Hindlimb muscle (tissue), 1 donor: ENCODE measurements at regions not wholly inside any gene's neighbourhood (a gene's known extent, or its start where the extent isn't known, plus 50 kb on each side); places are given as distances from the start of the nearest gene placed in this dataset.

ENCODE experiments used
- DNase-seq: peaks from one replicate; pipeline ENCODE4 v3.0.0-alpha.2; 2013

GRCh38 chr11:71356280-71356876 is 91.8 kb downstream of the DHCR7 start:
- DNase-seq: no peak

GRCh38 chr11:71355281-71355680 is 92.9 kb downstream of the DHCR7 start:
- DNase-seq: no peak

- DNase-seq: no peak
These were observed 93.6 kb downstream of the DHCR7 start for GRCh38 chr11:71354394-71355105.

- no peak for DNase-seq
These were observed 95.4 kb downstream of the DHCR7 start for GRCh38 chr11:71352748-71353147.

GRCh38 chr11:71352226-71352625 is 96.0 kb downstream of the DHCR7 start:
- no peak for DNase-seq

- DNase-seq: no peak
These were observed 97.2 kb upstream of the SHANK2 start for GRCh38 chr11:71349627-71350026.

- DNase-seq: no peak
These were observed 91.5 kb upstream of the SHANK2 start for GRCh38 chr11:71343828-71344400.

- no peak for DNase-seq
These were observed 90.8 kb upstream of the SHANK2 start for GRCh38 chr11:71342951-71343827.

GRCh38 chr11:71342116-71342515 is 89.7 kb upstream of the SHANK2 start:
- no peak for DNase-seq

- no peak for DNase-seq
These were observed 89.2 kb upstream of the SHANK2 start for GRCh38 chr11:71341596-71341995.

GRCh38 chr11:71341173-71341572 is 88.8 kb upstream of the SHANK2 start:
- no peak for DNase-seq

- DNase-seq: no peak
These were observed 87.8 kb upstream of the SHANK2 start for GRCh38 chr11:71340086-71340606.

- DNase-seq: no peak
These were observed 87.1 kb upstream of the SHANK2 start for GRCh38 chr11:71339396-71339881.

- no peak for DNase-seq
These were observed 86.5 kb upstream of the SHANK2 start for GRCh38 chr11:71338801-71339395.

GRCh38 chr11:71336996-71337754 is 84.8 kb upstream of the SHANK2 start:
- no peak for DNase-seq

- DNase-seq: no peak
These were observed 84.0 kb upstream of the SHANK2 start for GRCh38 chr11:71336176-71336995.

GRCh38 chr11:71335371-71335770 is 83.0 kb upstream of the SHANK2 start:
- no peak for DNase-seq

GRCh38 chr11:71334191-71334590 is 81.8 kb upstream of the SHANK2 start:
- no peak for DNase-seq

GRCh38 chr11:71333473-71333872 is 81.1 kb upstream of the SHANK2 start:
- no peak for DNase-seq

- no peak for DNase-seq
These were observed 80.1 kb upstream of the SHANK2 start for GRCh38 chr11:71332447-71332846.

GRCh38 chr11:71332046-71332445 is 79.7 kb upstream of the SHANK2 start:
- no peak for DNase-seq
